Ecto neural progenitor cell (in vitro differentiated cells): ENCODE measurements at regions not wholly inside any gene's neighbourhood (a gene's known extent, or its start where the extent isn't known, plus 50 kb on each side); places are given as distances from the start of the nearest gene placed in this dataset.
"Not testable (repeated sequence)": the region's sequence is repeated elsewhere in the genome, so short reads cannot be mapped to it uniquely, and the experiment has no call there.

Source experiments
- DNase-seq: peaks from one replicate; pipeline ENCODE4 v3.0.0-alpha.2; 2018; ENCODE audit warnings: low spot score

DNA sequence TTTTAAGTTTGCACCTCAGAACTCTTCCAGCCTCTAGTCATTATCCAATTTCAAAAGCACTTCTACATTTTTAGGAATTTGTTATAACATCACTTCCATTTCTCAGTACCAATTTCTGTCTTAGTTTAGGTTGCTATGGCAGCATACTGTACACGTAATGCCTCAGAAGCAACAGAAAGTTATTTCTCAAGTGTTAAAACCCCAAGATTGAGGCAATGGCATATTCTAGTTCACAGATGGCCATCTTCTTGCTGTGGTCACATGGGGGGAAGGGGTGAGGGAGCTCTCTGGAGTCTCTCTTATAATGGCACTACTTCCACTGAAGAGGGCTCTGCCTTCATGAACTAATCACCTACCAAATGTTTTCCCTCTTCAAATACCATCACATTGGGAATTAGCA is 220.3 kb upstream of the CTSO start:
- no peak for DNase-seq

DNA sequence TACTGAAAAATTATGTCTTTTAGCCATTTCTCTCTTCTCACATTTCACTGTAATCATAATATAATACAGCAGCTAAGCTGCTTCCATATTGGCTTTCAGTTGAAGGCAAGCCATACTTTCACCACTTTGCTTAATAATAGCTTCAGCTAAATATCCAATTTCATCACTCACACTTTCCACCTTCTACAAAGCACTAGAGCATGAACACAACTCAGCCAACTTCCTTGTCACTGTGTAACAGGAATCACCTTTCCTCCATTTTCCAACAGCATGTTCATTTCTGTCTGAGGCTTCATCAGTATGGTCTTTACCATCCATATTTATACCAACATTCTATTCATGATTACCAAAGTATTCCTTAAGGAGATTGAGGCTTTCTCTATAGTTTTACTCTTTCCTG is 219.8 kb upstream of the CTSO start:
- no peak for DNase-seq

DNA sequence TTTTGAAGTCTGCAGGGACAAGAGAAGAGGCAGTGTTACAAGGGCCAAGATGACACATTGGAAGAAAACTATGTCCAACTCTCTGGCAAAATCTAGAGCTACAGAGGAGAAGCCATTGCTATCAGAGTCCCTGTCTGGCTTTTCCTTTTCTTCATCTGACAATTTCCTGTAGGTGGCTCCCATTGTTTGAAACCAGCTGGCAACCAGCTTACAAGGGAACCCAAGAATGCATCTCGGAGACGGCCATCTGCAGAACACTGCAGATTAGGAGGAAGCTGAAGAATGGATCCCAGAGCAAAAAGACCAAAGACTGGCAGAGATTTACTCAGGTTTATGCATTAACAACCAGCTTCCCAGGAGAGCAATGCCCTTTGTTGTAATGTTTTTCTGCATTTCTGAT is 216.2 kb upstream of the CTSO start:
- DNase-seq = no peak

DNA sequence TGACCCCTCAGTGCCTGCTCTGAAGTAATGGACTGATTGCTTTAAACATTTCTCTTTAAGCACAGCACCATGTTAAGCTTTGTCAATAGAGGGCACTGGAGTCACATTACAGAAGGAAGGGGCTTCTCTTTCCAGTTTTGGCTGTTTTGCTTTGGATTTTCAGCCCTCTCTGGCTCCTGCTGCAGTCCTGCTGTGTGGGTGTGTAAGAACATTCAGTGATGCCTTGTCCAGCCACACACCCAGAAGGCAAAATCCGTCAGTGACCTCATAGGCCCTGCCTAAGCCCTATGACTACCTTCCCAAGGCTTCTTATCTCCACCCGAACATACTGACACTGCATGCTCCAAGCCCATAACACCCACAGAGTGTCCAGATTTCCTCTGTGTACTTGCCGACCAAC is 215.3 kb upstream of the CTSO start:
- peak; percentile 66 for DNase-seq

DNA sequence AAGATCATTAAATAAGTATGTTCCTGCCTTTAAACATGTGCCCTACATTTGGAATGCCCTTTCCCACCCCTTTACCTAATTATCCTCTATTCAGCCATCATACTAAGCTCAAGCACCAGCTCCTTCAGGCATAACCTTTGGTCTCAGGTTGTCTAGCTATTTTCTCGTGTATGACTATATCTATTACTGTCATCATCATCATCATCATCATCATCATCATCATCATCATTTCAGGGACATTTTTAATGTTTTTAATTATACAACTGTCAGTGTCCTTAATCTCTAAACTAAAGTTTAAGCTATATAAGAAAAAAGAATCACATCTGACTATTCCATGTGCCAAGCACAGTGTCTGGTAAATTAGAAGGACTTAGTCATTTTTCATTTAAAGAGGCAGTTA is 214.6 kb upstream of the CTSO start:
- DNase-seq = no peak

DNA sequence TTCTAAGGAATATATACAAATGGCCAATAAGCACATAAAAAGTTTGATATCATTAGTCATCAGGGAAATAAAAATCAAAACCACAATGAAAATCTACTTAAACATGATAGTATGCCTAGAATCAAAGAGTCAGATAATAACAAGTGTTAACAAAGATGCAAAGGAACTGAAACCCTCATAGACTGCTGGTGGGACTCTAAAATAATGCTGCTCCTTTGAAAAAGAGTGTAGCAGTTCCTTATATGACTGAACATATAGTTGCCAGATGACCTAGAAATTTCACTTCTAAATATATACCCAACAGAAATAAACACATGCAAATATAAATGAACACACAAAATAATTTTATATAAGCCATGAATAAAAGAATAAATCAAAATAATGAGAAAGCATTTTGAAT is 205.1 kb upstream of the CTSO start:
- DNase-seq = no peak

DNA sequence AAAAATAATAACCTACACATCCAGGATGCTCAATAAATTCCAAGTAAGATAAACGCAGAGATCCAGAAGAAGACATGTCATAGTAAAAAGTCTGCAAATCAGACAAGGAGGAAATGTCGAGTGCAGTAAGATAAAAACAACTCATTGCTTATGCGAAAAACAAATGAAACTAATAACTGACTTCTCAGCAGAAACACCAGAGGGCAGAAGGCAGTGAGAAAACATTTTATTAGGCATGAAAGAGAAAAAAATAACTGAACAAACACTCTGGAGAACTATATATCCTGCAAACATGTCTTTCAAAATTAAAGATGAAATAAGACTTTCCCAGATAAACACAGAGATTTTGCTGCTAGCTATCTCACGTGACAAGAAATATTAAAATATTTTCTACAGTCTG is 201.3 kb upstream of the CTSO start:
- no peak for DNase-seq

DNA sequence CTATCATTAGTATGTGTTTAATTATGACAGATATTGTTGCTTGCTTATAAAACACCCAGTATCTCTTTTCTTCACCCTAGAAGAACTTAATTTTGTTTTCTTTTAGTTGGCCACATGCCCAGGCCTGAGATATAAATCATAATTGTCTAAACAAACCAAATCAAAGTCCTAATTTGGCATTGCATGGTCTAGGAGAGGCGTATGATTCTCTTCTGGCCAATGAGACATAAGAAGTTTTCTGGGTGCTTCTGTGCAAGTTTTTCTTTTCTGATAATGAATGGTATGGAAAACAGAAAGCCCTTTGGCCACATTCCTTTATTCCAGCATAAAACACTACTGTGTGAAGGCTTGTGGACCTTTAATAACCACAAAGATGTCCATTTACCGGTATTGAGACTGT is 192.9 kb upstream of the CTSO start:
- no peak for DNase-seq

DNA sequence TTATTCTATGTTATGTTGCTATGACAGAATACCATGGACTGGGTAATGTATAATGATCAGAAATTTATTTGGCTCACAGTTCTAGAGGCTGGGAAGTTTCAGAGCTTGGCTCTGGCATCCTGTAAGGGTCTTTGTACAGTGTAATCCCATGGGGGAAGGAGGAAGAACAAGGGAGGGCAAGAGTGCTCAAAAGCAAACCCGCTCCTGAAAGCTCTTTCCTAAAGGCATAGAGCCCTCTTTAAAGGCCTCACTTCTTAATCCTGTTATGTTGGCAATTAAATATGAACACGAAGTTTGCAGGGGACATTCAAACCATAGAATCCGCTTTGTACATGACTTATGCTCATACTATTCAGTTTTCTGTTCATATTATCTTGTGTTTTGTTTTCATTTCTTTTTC is 191.3 kb upstream of the CTSO start:
- no peak for DNase-seq

DNA sequence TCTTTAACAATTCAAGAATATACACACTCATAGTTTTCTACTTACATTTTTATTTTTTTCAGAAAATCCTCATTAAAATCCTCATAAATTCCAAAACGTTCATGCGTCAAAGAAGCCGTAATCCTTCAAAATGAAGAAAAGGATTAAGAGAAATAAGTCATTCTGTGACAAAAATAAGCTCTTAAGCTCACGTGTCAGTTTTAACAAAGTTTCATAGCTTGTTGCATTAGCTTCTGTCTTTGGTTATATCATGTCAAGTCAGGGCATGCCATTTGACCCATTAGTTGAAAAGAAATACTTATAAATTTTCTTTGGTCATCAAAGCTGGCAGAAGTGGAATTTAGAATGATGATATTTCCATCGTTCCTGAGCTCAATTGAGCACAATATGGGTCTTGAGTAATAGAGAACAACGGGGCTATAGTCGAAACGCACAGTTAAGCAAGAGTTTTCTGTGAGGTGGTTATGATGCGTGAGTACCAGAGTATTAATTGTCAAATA is 185.2 kb upstream of the CTSO start:
- DNase-seq = no peak

DNA sequence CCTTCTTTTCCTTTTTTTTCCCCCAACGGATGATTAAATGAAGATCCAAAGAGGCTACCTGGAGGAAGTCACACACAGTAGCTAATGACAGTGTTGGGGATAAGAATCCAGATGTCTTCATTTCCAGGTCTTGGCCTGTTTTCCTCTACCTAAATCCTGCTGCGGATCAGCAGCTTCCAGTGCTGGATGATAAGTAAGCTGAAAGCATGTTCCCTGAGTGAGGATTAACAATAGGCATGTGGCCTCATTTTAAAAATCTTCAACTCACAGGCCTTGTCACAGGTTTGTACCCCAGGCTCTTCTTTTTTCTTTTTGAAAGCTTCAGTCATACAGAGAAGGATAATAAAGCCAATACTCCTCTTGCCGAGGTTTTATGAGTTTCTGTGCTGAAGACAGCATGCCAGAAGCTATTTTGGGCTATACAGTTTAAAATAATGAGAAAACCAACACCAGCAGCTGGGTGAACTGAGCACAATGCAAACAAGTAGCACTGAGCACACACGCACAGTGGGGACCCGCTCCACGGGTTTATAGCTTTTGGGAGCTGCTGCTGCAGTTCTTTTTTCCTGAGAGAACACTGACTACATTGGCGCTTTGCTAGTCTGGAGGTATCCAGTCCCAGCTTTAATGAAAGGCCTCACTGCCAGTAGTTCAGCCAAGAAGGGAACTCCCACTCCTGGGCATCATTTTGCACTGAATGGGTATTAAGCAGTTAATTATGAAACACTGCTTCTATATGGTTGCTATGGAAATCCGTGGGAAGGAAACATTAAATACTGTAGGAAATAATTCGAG is 184.2 kb upstream of the CTSO start:
- peak; percentile 55 for DNase-seq

DNA sequence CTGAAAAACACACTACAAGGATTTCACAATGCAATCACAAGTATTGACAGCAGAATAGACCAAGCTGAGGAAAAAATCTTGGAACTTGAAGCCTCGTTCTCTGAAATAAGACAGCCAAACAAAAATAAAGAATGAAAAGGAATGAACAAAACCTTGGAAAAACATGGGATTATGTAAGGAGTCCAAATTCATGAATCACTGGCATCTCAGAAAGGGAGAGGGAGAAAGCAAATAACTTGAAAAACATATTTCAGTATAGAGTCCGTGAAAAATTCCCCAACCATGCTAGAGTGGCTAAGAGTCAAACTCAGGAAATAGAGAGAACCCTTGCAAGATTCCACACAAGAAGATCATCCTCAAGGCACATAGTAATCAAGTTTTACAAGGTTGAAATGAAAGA is 178.5 kb upstream of the CTSO start:
- no peak for DNase-seq

DNA sequence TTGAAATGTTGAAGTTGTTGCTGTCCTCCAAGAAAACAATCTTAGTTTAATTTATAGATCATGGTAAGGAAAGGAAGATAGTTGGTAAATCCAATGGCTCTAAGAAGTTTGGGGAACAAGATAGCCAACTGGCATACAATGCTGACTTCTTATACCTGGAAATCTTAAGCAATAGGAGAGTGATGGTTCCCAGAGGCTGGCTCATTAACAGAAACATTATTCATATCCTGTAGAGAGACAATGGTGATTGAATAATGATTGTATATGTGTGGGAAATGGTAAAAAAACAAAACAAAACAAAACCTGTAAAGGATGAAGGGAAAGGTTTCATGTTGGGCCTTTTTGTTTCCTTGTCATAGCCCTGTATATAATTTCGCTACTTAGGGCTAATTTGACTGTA is 174.9 kb upstream of the CTSO start:
- no peak for DNase-seq

DNA sequence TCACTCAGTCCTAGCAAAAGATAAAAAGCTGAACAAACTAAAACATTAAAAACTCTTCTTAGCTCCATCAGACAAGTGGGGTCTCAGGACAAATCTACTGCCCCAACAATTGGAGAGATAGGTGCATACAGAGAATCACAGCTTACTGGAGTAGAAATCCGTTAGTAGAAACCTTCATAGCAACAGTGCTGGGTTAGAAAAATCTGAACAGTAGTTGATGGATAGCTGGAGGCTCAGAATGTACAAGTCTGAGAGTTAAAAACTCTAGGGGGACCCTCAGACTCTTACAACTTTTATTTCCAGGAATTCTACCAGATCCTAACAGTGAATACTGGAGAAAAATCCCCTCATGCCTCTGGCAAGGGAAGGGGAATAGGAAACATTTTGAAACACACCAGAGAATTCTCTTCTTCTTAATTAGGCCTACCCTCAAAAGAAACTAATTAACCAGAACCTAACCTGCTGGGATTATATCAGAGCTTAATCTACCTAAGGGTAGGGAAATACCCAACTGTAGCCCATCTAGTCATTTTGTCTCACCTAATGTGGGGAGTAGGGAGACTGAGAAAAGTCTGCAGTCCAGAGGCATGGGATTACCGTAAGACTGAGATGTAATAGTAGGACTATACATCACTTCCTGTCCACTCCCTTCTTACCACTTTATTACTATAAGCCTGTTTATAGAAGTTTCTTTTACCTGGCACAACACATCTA is 165.0 kb upstream of the CTSO start:
- no peak for DNase-seq

DNA sequence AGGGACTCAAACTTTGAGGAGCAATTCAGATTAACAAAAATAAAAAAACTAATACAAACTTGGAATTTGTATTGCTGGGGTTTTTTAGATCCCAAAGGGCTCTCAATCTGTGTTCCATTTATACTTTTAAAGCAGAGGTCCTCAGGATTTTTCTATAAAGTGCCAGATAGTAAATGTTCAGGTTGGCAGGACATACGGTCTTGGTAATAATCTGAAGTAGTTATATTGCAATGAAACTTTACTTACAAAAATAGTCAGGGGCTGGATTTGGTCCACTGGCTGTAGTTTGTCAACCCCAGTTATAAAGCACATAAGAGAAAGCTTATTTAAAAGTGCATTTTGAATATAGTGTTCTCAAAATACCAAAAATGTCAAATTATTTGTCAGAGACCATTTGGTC is 164.1 kb upstream of the CTSO start:
- no peak for DNase-seq

DNA sequence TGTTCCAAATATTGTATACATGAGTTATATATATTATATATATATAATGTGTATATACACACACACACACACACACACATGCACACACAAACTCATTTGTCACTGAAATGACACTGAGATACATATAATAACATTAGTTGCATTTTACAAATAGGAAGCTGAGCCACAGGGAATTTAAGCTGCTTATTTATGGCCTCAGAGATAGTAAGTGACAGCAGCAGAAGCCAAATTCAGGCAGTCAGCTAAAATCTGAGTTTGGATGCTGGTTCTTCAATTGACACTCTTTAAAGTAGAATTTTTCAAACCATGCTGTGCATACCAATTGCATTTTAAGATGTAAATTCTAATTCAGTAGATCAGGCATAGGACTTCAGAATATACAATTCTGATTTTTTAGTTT is 163.3 kb upstream of the CTSO start:
- DNase-seq = no peak

DNA sequence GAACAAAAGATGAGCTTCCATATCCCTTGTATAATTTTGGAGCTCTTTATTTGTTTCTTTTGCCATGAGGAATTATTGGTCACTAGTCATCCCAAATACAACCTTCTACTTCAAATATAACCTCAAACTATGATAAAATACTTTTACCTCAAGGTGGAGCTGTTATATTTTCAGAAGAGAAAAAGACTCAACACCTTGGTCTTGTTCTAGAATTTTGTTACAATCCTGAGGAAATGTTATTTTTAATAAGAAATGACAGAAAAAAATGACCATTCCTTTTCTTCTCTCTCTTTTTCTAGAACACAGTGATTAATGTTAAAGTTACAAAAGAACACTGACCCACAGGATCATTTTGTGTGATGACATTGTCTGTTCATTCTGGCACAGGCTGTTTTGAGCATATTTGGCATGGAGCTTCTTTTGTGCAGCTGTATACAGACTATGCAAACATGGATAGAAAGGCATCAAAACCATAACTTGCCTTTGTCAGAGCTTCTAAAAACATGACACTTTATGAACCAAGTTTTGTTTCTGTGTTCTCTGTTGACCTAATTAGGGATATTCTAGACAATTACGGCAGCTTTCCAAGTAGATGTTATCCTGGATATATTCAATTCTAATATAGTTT is 159.6 kb upstream of the CTSO start:
- DNase-seq = no peak

DNA sequence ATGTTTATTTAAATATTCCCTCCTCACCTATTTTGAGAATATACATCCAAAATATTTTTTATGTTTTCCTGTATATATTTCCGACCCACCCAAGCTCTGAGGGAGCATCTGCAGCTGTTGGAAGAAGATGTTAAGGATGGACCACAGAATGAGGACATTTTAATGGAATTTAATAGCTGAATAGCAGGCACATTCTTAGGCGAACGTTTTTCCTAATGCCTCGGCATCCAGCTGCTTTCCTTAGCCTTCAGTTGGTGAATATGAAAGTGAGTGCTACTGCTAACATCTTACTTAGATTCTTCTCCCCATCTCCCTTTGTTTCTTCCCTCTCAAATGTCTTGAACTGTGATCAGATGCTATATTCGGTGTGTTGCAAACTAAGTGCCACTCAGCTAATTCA is 158.0 kb upstream of the CTSO start:
- no peak for DNase-seq

DNA sequence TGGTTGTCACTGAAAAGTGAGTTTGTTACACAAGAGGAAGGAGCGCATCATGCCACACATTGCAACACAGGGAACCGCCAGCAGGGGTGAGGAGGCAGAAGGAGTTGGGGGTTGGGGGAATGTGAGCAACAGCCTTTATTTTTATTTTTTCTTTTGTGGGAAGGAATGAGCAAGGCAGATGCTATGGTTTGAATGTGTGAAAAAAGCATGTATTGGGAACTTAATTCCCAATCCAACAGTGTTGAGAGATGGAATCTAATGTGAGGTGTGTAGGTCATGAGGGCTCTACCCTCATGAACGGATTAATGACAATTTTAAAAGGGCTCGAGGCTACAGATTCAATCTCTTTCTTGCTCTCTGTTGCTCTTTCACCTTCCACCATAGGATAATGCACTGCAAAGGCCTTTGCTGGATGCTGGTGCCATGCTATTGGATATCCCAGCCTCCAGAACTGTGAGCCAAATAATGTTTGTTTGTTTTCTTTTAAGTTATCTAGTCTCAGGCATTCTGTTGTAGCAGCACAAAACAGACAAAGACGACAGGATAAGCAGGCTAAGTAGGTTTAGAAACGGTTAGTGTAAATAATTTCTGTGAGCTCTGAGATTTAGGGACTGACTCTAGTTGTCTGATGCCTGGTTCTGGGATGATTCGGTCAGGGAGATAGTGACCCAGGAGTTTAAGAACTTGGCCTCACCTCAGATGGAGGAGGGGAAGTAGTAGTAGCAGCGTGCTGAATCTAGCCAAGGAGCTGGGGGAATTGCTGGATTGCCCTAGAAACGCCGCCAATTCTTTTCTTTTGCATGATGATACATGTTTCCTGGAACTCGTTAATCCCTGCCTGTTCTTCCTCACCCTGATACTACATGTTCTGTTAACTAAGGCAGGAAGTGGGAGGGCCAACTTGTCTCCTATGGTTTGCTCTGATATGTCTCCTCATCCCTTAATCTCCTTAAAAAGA is 156.6 kb upstream of the CTSO start:
- no peak for DNase-seq

DNA sequence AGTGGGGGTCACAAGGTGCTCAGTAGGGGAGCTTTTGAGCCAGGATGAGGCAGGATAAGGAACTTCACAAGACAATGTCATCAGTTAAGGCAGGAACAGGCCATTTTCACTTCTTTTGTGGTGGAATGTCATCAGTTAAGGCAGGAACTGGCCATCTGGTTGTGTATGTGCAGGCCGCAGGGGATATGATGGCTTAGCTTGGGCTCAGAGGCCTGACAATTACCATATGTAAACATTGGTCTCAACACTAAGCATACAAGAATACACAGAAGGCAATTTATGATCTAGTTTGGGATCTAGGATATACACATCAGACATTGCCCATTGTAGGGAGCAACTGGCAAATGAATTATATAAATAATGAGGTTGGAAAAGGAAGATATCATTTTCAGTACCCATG is 155.4 kb upstream of the CTSO start:
- not testable (repeated sequence) for DNase-seq

DNA sequence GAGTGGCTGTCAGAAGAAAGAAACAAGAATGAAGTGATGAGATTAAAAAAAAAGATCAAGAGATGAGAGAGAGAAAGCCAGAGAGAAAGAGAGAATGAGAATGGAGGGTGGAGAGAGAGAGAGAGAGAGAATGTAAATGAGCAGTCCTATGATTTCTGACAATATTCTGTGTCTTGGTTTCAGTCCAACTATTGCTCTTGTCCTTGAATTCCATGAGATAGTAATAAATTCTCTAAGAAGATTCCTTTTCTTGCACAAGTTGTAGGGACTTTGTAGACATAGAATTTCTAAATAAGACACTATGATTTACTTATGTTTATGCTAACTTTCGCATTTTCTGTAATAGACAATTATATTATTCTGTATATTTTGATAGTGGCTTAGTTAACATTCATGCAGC is 149.6 kb upstream of the CTSO start:
- DNase-seq = no peak

DNA sequence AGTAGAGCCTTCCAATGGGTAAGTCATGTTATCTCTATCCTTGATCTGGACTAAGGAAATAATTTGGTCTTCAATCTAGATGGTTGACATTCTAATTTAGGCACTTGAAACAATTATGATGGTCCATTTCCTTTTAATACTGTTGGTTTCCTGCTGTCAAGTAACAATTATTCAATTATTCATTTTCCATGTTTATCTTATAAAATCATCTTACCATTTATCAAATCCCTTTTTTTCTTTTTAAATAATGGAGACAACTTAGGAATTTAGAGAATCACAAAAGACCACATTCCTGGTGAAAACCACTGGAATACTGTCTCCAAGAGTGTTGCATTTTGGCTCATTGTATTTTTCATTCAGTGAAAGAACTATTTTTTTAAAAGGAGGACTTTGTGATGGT is 148.7 kb upstream of the CTSO start:
- DNase-seq = no peak
